Left cardiac atrium (tissue), 4 donors: ENCODE measurements at regions not wholly inside any gene's neighbourhood (a gene's known extent, or its start where the extent isn't known, plus 50 kb on each side); places are given as distances from the start of the nearest gene placed in this dataset.
"Not testable (repeated sequence)": the region's sequence is repeated elsewhere in the genome, so short reads cannot be mapped to it uniquely, and the experiment has no call there.

Experiments
- ATAC-seq, 2 donors: fragments of 200-7000 bp; cut with Tn5 transposase; one replicate each; pipeline ENCODE4 v1.9.1; 2020; ENCODE audit warnings: mild to moderate bottlenecking in 2 of 2, moderate library complexity in 2 of 2
- DNase-seq: peaks from one replicate; pipeline ENCODE4 v3.0.0-alpha.2; 2020
- intact Hi-C, 2 donors: fragments of 100-400 bp; cut with DNase I; formaldehyde crosslinking; loops; one replicate each; pipeline versions ENCODE4 v1.14.1 to v1.15.1; 2022 to 2023
- donor health status: DM: no; HTN: yes; CAD: no.
- donor health status: DM: no; HTN: yes; CAD: no; lungs with severe emphysema.
- donor health status: DM: yes; HTN: yes; CAD: no.
- donor health status: Dilated cardiomyopathy.

DNA sequence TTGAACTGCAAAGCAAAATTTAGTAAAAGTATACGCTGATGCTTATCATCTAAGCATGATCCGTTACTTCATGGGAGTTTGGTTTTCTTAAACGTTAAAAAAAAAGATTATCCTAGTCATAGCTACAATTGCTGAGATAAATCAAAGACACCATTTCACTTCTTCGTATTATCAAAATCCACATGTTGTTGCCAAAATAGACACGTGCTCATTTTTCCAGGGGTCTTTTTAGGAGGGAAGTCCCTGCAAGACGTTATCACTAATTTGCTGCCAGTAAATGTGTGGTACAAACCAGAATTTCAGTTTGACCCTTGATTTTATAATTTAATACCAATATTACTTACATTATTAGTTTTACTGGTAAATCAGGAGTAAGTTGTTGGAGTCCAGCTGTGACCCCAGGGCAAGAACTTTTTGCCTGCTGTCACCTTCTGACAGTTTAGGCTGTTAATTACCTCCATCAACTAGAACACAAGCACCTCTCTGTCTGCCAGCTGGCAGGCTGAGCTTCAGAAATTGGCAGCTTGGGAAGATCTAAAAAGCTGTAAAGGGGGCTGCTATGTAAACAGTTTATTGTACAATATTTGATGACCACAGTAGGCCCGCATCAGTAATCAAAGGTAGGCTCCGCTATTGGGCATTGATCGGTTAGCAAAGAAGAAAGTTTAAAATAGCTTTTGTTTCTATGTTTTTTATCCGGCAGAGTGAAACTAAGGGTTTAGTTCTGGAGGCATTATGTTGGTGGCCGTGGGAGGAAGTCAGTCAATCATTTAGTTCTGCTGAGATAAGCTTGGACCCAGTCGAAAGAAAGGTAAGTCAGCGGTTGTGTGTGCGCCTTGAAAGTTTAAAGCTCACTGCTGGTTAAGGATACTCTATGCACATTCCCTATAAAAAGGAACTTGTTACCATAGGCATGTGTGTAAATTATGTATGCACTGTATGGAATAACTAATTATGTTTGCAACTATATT, 196.4 kb downstream of the FBXO8 start:
- intact Hi-C loops = no loop called here
- DNase-seq = no peak
- ATAC-seq = peak; percentile 38 to 65

DNA sequence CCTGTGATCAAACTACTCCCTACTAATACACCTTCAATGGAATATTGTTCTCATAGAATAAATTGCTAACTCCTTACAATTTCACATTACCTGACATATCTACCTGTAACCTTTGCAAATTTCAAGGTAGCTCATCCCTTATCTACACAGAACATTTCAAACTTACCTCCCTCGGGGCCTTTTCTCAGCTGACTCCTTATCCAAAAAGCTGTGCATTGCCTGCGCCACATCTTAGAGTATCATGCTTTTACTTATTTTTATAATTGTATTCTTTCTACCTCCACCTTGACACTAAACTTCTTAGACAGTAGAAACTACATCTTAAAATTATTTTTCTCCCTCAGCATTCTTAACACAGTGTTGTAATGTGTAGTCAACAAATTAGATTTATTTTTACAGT, 198.5 kb downstream of the FBXO8 start:
- no peak for ATAC-seq
- intact Hi-C loops = no loop called here
- DNase-seq = no peak

DNA sequence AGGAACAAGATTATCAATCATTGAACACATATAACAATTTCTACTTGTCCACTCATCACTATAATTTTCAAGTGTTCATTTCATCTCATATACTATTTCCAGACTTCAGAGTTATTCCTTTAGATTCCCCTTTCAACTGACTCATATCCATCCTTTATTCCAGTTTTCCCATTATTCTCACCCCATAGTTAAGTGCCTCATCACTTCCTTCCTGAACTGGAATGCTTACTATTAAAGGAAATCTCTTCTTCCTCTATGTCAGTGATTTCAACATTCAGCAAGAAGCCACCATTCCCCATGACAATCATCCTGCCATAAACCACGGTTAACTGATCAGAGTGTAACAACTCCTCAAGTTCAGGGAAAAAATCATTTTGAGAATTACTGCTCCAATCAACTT, 198.9 kb downstream of the FBXO8 start:
- intact Hi-C loops = no loop called here
- no peak for ATAC-seq

DNA sequence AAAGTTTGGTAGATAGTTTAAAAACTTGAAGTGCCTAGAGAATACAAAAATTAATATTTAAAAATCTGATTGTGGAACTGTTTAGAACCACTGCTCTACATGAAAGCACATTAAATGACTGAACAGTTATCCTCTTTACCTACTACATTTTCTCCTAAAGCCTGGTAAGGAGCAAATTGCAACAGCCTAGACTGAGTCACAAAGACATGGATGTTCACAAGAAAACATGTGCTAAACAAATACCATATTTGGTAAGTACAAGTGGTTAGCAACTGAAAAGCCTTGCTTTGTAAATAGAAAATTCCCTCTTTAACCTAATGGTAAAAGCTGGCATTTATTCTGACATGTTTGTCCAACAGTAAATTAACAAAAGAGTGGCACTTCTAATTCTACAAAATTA, 203.1 kb downstream of the FBXO8 start:
- intact Hi-C loops = no loop called here
- no peak for DNase-seq
- ATAC-seq = peak in 1 of 2 donors; percentile 62

More for the DNA sequence above, 198.9 kb downstream of the FBXO8 start:
- no peak for DNase-seq

DNA sequence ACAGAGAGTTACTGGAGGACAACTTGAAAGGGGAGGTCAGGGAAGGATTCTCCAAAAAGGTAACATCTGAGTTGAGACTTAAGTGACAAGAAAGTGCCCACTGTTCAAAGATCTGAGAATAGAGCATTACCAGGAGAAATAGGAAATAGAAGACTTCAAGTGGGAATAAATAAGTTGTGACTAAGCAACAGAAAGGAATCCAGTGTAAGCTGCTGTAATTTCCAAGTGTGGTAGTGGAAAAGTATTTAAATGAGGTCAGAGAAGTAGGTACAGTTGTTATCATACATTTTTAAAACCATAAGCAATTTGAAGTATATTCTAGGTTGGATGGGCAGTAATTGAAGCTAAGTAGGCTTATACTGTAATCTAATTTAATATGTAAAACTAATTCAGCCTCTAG, 211.9 kb downstream of the FBXO8 start:
- no peak for ATAC-seq

DNA sequence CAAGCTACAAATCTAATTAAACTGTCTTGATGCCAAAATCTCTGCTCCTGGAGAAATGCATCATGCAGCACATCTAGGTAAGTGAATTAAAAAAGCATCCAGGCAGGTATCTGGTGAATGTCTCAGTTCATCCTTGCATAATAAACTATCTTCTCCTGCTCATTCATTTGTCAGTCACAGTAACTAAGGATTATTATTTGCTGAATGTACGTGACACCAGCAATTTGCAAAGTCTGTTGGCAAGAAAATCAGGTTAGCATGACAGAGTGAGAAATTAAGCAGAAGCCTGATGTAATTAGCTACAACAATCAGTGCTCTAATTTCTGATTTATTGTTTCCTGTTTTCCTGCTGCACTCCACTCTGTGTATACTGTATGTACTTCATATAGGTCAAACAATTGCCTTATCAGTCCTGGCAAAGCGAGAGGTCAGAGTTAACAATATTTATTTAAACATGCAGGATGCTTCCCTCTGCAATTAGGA, 213.6 kb downstream of the FBXO8 start:
- intact Hi-C loops = no loop called here
- no peak for DNase-seq
- no peak for ATAC-seq

More for the DNA sequence above, 211.9 kb downstream of the FBXO8 start:
- no peak for DNase-seq
- intact Hi-C loops = no loop called here

DNA sequence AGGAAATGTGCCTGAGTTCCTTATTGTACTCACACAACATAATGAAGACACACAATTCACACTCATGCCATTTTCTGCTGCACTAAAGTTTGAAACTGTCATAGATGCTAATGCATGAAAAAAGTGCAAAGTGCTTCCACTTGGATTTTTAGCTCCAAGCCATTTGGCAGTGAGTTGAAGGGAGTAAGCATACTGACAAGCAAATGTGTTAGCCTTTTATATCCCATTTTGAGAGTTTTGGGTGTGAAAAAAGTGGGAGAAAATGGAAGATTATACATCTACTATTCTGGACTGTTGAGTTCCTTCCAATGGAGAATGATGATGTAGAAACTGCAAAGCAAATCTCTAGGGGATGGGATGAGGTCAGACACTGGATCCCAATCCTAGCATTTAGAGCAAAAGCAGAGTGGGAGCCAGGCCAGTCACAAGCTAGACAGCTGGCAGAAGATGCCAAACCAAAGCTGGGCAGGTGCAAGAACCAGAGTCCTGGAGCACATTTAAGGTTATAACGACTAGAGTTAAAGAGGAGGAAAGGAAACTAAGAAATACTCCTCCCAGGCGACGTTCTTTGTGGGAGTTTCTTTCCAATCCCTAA, 216.8 kb downstream of the FBXO8 start:
- ATAC-seq (peak in 1 of 2 donors; percentile 30), DNase-seq (peak; percentile 22)
- intact Hi-C loops = no loop called here

DNA sequence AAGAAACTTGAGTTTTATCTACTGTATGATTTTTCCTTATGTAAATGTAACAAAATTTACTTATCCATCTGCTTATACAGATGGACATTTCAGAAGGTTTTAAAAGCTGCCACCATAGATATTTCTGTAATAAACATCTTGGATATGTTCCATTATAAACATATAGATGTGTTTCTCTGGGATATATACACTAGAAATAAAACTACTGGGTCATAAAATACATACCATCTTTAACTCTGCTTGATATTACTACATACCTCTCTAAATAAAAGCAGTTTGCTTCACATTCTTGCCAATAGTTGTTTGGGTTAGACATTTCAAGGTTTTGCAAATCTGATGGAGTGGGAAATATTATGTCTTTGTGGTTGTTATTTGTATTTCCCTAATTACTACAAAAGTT, 220.6 kb downstream of the FBXO8 start:
- ATAC-seq = no peak
- no peak for DNase-seq
- intact Hi-C loops = no loop called here

DNA sequence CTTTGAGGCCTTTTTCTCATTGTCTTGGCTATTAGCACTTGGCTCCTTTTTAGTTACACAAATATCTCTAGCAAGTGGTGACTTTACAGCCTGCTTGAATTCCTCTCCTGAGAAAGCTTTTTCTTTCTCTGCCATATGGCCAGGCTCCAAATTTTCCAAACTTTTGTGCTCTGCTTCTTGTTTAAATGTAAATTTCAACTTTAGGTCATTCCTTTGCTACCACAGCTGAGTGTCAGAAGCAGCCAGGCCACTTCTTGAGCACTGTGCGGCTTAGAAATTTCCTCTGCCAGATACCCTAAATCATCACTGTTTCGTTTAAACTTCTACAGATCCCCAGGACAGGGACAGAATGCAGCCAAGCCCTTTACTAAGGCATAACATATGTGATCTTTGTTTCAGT, 222.4 kb downstream of the FBXO8 start:
- intact Hi-C loops = no loop called here
- DNase-seq (no peak), ATAC-seq (no peak)

DNA sequence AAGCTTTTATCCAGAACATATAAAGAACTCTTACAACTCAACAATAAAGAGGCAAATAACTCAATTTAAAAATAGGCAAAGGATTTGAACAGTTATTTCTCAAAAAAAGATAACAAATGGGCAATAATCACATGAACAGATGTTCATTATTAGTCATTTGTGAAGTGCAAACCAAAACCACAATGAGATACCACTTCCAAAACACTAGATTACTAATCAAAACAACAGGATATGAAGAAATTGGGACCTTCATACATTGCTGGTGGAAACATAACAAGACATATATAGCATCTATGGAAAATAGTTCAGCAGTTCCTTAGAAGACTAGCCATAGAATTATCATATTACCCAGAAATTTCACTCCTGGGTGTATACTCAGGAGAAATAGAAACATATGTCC, 224.6 kb downstream of the FBXO8 start:
- intact Hi-C loops = no loop called here
- DNase-seq = no peak

DNA sequence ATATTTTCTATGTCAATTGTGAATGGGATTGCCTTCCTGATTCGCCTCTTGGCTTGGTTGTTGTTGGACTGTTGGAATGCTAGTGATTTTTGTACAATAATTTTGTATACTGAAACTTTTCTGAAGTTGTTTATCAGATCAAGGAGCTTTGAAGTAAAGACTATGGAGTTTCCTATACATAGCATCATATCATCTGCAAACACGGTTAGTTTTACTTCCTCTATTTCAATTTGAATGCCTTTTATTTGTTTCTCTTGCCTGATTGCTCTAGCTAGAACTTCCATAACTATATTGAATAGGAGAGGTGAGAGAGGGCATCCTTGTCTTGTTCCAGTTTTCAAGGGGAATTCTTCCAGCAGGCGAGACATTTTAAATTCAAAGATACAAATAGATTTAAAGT, 226.5 kb downstream of the FBXO8 start:
- intact Hi-C loops = no loop called here
- DNase-seq (no peak), ATAC-seq (no peak)

More for the DNA sequence above, 224.6 kb downstream of the FBXO8 start:
- ATAC-seq = no peak

DNA sequence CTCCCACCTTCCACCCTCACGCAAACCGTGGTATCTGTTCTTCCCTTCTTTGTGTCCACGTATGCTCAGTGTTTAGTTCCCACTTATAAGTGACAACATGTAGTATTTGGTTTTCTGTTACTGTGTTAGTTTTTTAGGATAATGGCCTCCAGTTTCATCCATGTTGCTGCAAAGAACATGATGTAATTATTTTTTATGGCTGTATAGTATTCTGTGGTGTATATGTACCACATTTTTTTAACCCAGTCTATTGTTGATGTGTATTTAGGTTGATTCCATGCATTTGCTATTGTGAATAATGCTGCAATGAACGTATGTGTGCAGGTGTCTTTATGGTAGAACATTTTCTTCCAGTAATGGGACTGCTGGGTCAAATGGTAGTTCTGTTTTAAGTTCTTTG, 228.1 kb downstream of the FBXO8 start:
- DNase-seq = no peak
- ATAC-seq = no peak
- intact Hi-C loops = no loop called here

DNA sequence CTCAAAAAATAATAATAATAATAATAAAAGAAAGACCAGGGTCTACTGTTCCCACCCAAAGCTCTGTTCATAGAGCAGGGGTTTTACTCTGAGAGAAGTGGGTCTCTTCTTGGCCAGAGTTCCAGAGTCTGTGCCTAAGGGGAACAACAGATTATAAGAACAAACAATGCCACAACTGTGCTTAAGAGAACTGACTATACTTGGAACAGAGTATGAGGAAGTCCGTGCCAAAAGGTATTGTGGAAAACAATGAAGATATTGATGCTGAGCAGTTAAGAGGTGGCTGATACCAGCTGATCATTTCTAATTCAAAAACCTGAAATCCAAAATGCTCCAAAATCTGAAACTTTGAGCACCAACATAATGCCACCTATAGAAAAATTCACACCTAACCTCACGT, 229.6 kb downstream of the FBXO8 start:
- ATAC-seq (no peak), DNase-seq (no peak)
- intact Hi-C loops = no loop called here

DNA sequence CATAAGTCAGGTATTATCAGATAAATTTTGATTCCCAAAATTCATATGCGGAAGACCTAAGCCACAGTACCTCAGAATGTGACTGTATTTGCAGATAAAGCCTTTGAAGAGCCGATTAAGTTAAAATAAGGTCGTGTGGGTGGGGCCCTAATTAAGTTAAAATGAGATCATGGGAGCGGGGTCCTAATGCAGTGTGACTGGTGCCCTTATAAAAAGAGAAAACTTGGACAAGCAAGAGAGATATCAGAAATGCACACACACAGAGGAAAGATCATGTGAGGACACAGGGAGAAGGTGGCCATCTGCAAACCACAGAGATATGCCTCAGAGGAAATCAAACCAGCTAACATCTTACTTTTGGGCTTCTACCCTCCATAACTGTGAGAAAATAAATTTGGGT, 236.1 kb downstream of the FBXO8 start:
- intact Hi-C loops = no loop called here
- no peak for ATAC-seq

DNA sequence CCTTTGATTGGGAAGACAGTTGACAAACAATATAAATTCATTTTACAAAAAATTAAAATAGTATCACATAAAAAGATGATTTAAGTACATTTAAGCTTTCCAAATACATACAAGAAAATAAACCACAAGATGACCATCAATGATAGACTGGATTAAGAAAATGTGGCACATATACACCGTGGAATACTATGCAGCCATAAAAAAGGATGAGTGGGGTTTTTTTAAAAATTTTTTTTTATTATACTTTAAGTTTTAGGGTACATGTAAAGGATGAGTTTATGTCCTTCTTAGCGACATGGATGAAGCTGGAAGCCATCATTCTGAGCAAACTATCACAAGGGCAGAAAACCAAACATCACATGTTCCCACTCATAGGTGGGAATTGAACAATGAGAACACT, 237.6 kb downstream of the FBXO8 start:
- intact Hi-C loops, ATAC-seq, DNase-seq: not testable (repeated sequence)

More for the DNA sequence above, 236.1 kb downstream of the FBXO8 start:
- no peak for DNase-seq

DNA sequence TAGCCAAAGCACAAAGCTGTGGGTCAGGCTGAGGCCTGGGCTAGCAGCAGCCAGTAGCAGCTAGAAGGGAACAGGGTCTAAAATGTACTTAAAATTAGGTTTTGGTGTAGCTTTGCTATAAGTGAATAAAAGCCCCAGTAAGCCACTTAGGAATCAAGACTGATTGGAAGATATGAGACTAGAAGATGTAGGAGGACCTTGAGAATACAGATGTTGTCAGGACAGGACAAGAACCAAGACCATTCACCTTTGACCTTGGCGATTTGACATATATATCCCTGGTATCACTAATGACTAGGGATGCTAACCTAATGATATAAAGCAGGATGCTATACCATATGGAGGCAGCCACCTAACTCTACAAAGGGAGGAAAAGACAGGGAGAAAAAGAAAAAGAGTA, 238.1 kb downstream of the FBXO8 start:
- DNase-seq (no peak), ATAC-seq (no peak)
- intact Hi-C loops = no loop called here

DNA sequence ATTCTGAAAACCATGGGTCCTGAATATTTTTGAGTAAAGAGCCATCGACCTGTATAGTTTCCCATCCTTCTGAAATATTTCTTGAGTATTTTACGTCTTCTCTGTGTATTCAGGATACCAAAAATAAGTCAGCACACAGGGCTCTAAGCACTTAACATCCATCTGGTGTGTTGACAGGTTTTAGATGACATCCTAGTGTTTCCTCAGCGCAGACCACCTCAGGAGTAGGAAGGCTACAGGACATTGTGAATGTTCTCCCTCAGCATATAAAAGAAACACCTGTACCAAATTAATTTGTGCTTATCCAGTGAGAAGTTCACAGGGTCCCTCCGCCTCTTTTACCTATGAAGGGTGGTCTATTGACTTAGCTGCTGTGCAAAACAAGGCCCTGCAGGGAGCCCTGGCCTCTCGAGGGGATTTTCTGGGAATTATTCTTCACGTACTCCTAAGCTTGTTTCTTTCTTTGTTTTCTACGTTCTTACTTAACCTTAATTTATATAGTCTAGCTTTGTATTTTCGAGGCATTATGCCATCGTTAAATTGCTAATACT, 241.8 kb downstream of the FBXO8 start:
- no peak for DNase-seq
- no peak for ATAC-seq
- intact Hi-C loops = no loop called here

DNA sequence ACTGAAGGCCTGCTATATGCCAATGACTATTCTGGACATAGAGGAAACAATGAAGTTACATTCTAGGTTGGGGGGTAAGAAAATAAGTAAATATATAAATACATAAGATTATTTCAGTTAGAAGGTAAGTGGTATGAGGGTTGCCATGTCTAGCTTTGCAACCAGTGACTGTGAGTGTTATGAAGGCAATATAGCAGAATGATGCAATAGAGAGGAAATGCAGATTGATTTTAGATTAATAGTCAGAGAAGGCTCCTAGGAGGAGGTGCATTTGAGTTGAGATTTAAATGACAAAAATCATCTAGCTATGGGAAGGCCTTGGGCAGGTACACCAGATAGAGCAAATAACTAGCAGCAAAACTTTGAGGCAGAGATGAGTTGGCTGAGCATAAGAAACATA, 243.2 kb downstream of the FBXO8 start:
- no peak for ATAC-seq

DNA sequence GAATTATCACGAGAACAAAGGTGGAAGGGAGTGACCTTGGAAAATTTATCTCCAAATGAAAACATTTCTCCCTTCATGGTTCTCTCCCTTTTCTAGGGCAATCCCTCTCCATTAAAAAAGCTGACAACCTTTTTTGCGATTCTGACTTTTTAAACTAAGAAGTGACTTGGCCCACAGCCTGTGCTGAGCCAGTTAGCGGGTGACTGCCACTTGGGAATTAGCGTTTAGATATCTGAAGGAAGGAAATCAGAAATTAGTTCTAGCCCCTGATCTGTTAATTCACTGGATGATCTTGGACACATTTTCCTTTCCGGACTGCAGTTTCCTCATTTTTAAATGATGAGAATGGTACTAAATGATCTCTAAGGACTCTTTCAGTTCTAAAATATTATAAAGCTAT, 245.0 kb downstream of the FBXO8 start:
- intact Hi-C loops = no loop called here
- ATAC-seq (no peak), DNase-seq (no peak)

More for the DNA sequence above, 243.2 kb downstream of the FBXO8 start:
- no peak for DNase-seq
- intact Hi-C loops = no loop called here

DNA sequence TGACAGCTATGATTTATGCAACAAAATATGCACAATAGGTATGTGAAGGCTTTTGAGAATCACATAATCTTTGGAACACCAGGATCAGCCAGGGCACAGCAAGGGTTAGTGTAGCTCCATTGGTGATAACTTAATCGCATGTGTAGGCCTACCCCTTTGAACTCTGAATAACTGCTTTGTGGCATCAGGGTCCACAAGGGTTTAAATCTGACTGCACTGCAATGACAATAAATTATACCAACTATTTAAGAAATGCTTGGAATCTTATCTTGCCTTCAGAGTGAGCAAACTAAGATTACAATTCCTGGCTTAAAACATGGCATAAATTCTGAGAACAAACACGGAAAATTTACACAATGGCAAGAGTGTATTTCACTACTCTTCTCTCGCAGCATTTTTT, 245.8 kb downstream of the FBXO8 start:
- intact Hi-C loops = no loop called here
- DNase-seq (no peak), ATAC-seq (no peak)
